ENCODE measurements at regions not wholly inside any gene's neighbourhood (a gene's known extent, or its start where the extent isn't known, plus 50 kb on each side); places are given as distances from the start of the nearest gene placed in this dataset.

- Histone ChIP-seq H3K4me3 (no peak overlapping the region), H3K9me3 (ENCODE audit: low read depth) (no peaks in the 10 kb centered on the region), H3K27ac (no peak overlapping the region), H3K27me3 (no peaks in the 10 kb centered on the region), H3K4me1 (ENCODE audit: low read depth) (no peaks in the 10 kb centered on the region), H3K36me3 (no peaks in the 10 kb centered on the region)
- no peak for TF ChIP-seq CTCF (IDR thresholded peaks at IDR 0.05; ENCODE audit: low read depth, low read length)
- no peak for DNase-seq (ENCODE audit: low read depth in 1 of 2, low spot score in 1 of 2)
Measured at GRCh38 chr6:40185486-40185885, 251.2 kb upstream of the MOCS1 start.

GRCh38 chr6:40183902-40184301, 249.6 kb upstream of the MOCS1 start:
- H3K4me3 ChIP-seq: no peak overlapping the region
- no peak for TF ChIP-seq CTCF (IDR thresholded peaks at IDR 0.05; ENCODE audit: low read depth, low read length)
- no peak overlapping the region for H3K27ac ChIP-seq
- H3K27me3 ChIP-seq: no peaks in the 10 kb centered on the region
- no peaks in the 10 kb centered on the region for H3K36me3 ChIP-seq
- no peaks in the 10 kb centered on the region for H3K9me3 ChIP-seq (ENCODE audit: low read depth)
- DNase-seq (ENCODE audit: low read depth in 1 of 2, low spot score in 1 of 2): no peak
- H3K4me1 ChIP-seq (ENCODE audit: low read depth): no peaks in the 10 kb centered on the region

DNA sequence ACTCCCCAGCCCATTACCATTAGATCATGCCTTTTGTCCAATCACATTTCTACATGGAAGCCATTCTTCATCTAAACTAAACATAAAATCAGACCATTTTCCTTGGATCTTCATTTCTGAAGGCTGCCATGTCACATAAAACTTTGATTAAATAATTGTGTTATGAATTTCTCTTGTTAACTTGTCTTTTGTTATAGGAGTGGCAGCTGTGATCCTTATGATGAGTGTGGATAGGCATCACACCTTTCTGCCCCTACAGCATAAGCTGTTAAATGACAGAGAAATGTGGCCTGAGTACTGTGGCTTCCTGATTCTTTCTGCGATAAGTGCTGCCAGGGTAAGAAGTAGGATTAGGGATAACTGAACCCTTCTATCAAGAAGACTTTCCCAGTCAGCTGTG, 247.1 kb upstream of the MOCS1 start:
- no peak for TF ChIP-seq CTCF (IDR thresholded peaks at IDR 0.05; ENCODE audit: low read depth, low read length)
- DNase-seq (ENCODE audit: low read depth in 1 of 2, low spot score in 1 of 2): no peak
- no peak overlapping the region for H3K27ac ChIP-seq
- no peaks in the 10 kb centered on the region for H3K27me3 ChIP-seq
- no peaks in the 10 kb centered on the region for H3K4me1 ChIP-seq (ENCODE audit: low read depth)
- no peak overlapping the region for H3K4me3 ChIP-seq
- H3K9me3 ChIP-seq (ENCODE audit: low read depth): no peaks in the 10 kb centered on the region
- no peaks in the 10 kb centered on the region for H3K36me3 ChIP-seq

GRCh38 chr6:40180271-40180670, 246.0 kb upstream of the MOCS1 start:
- DNase-seq (ENCODE audit: low read depth in 1 of 2, low spot score in 1 of 2): no peak
- H3K27me3 ChIP-seq: no peaks in the 10 kb centered on the region
- no peak overlapping the region for H3K4me3 ChIP-seq
- no peak overlapping the region for H3K27ac ChIP-seq
- no peaks in the 10 kb centered on the region for H3K4me1 ChIP-seq (ENCODE audit: low read depth)
- no peak for TF ChIP-seq CTCF (IDR thresholded peaks at IDR 0.05; ENCODE audit: low read depth, low read length)
- no peaks in the 10 kb centered on the region for H3K36me3 ChIP-seq
- H3K9me3 ChIP-seq (ENCODE audit: low read depth): no peaks in the 10 kb centered on the region

GRCh38 chr6:40179496-40179895, 245.2 kb upstream of the MOCS1 start:
- Histone ChIP-seq H3K36me3 (no peaks in the 10 kb centered on the region), H3K9me3 (ENCODE audit: low read depth) (no peaks in the 10 kb centered on the region), H3K27me3 (no peaks in the 10 kb centered on the region), H3K27ac (no peak overlapping the region), H3K4me1 (ENCODE audit: low read depth) (no peaks in the 10 kb centered on the region), H3K4me3 (no peak overlapping the region)
- DNase-seq (ENCODE audit: low read depth in 1 of 2, low spot score in 1 of 2): no peak
- no peak for TF ChIP-seq CTCF (IDR thresholded peaks at IDR 0.05; ENCODE audit: low read depth, low read length)

GRCh38 chr6:40177598-40177997, 243.3 kb upstream of the MOCS1 start:
- TF ChIP-seq CTCF (IDR thresholded peaks at IDR 0.05; ENCODE audit: low read depth, low read length): no peak
- no peaks in the 10 kb centered on the region for H3K27me3 ChIP-seq
- no peaks in the 10 kb centered on the region for H3K4me1 ChIP-seq (ENCODE audit: low read depth)
- no peak overlapping the region for H3K4me3 ChIP-seq
- DNase-seq (ENCODE audit: low read depth in 1 of 2, low spot score in 1 of 2): no peak
- H3K9me3 ChIP-seq (ENCODE audit: low read depth): no peaks in the 10 kb centered on the region
- H3K27ac ChIP-seq: no peak overlapping the region
- H3K36me3 ChIP-seq: no peaks in the 10 kb centered on the region

Measured in cardiac muscle cell (in vitro differentiated cells and primary cell).